ENCODE measurements at regions not wholly inside any gene's neighbourhood (a gene's known extent, or its start where the extent isn't known, plus 50 kb on each side); places are given as distances from the start of the nearest gene placed in this dataset.

DNA sequence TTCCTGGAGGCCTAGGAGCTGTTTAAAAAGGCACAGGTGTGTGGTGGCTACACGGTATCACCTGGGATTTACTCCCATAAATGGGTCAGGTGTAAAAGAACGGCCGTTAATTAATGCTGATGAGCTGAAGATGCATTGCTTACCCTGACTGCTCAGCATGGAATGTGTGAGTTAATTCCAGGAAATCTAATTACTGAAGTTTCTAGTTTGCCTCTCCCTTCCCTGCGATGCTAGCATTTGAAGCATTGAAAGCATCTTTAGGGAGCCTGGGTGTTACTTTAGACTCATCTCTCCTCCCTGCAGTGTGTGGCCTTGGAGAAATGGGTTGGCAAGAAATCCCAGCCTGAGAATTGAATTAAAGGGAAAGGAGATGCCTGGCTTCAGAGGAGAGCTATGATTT is 415.9 kb downstream of the FUT8 start:
- TF ChIP-seq CTCF (conservative IDR thresholded peaks at IDR 0.05 in 1 of 2, IDR thresholded peaks at IDR 0.05 in 1 of 2; ENCODE audit: low read depth in 1 of 2, low read length in 2 of 2) (no peak), EZH2 (IDR thresholded peaks at IDR 0.05; ENCODE audit: low read length, missing control alignments) (no peak)

Data from fibroblast of lung (primary cell).